Liver (tissue), 8 donors: ENCODE measurements at regions not wholly inside any gene's neighbourhood (a gene's known extent, or its start where the extent isn't known, plus 50 kb on each side); places are given as distances from the start of the nearest gene placed in this dataset.

Source experiments
- DNase-seq: peaks from one replicate; pipeline ENCODE4 v3.0.0-alpha.2; 2017; ENCODE audit warnings: low spot score
- H3K27ac ChIP-seq, 2 donors: one replicate each; pipeline ENCODE4 v1.7.0; 2013; ENCODE audit warnings: inconsistent platforms in 2 of 2, low read length in 2 of 2, control low read depth in 1 of 2, low read depth in 1 of 2, mild to moderate bottlenecking in 1 of 2
- H3K27me3 ChIP-seq, 4 donors: one replicate each; pipeline versions ENCODE4 v1.6.1 to v1.7.0; 2013; ENCODE audit warnings: low read length in 3 of 4, inconsistent platforms in 1 of 4, mild to moderate bottlenecking in 1 of 4, moderate library complexity in 1 of 4; ENCODE audit not compliant: control insufficient read depth in 4 of 4, insufficient read depth in 4 of 4
- H3K36me3 ChIP-seq, 4 donors: one replicate each; pipeline versions ENCODE4 v1.6.1 to v1.7.0; 2013; ENCODE audit warnings: low read length in 3 of 4, mild to moderate bottlenecking in 3 of 4, low read depth in 1 of 4, moderate library complexity in 1 of 4; ENCODE audit not compliant: control insufficient read depth in 4 of 4, insufficient read depth in 3 of 4
- H3K4me1 ChIP-seq, 4 donors: one replicate each; pipeline versions ENCODE4 v1.6.1 to v1.7.0; 2013; ENCODE audit warnings: low read length in 3 of 4, mild to moderate bottlenecking in 3 of 4, moderate library complexity in 1 of 4; ENCODE audit not compliant: control insufficient read depth in 4 of 4, insufficient read depth in 4 of 4
- H3K4me3 ChIP-seq, 3 donors: one replicate each; pipeline versions ENCODE4 v1.6.1 to v1.7.0; 2013; ENCODE audit warnings: low read length in 3 of 3, control low read depth in 1 of 3, low read depth in 1 of 3, mild to moderate bottlenecking in 1 of 3
- H3K9ac ChIP-seq, 2 donors: one replicate each; pipeline ENCODE4 v1.7.0; 2013; ENCODE audit warnings: low read length in 2 of 2, mild to moderate bottlenecking in 2 of 2, moderate library complexity in 2 of 2, control low read depth in 1 of 2, low read depth in 1 of 2
- H3K9me3 ChIP-seq, 4 donors: one replicate each; pipeline versions ENCODE4 v1.6.1 to v1.7.0; 2013; ENCODE audit warnings: low read length in 3 of 4; ENCODE audit not compliant: control insufficient read depth in 4 of 4
- ATF3 ChIP-seq: IDR thresholded peaks from 2 replicates; pipeline ENCODE4 v1.6.1; 2016; ENCODE audit warnings: antibody characterized with exemption
- CTCF ChIP-seq: fragments of 150-350 bp; IDR thresholded peaks from 2 replicates; pipeline ENCODE4 v1.5.1; 2017; ENCODE audit warnings: improper control_type of control experiment, low read depth, low read length; ENCODE audit not compliant: missing input control
- EGR1 ChIP-seq, 2 donors: IDR thresholded peaks; 2 replicates each; pipeline ENCODE4 v1.6.1; 2016 to 2018; ENCODE audit warnings: antibody characterized with exemption in 2 of 2, low read depth in 2 of 2
- FOXA1 ChIP-seq: IDR thresholded peaks from 2 replicates; pipeline ENCODE4 v1.6.1; 2016; ENCODE audit warnings: antibody characterized with exemption
- FOXA2 ChIP-seq: IDR thresholded peaks from 2 replicates; pipeline ENCODE4 v1.6.1; 2016; ENCODE audit warnings: antibody characterized with exemption
- GABPA ChIP-seq, 2 donors: IDR thresholded peaks in 1 of 2; conservative IDR thresholded peaks in 1 of 2; 2 replicates each; pipeline ENCODE4 v1.6.1; 2016; ENCODE audit warnings: antibody characterized with exemption in 2 of 2, mild to moderate bottlenecking in 1 of 2, moderate library complexity in 1 of 2
- HNF4A ChIP-seq, 2 donors: conservative IDR thresholded peaks; 2 replicates each; pipeline ENCODE4 v1.6.1; 2016; ENCODE audit warnings: antibody characterized with exemption in 2 of 2, mild to moderate bottlenecking in 2 of 2
- HNF4G ChIP-seq: IDR thresholded peaks from 2 replicates; pipeline ENCODE4 v1.6.1; 2016; ENCODE audit warnings: antibody characterized with exemption
- JUND ChIP-seq, 2 donors: IDR thresholded peaks; 2 replicates each; pipeline ENCODE4 v1.6.1; 2016; ENCODE audit warnings: antibody characterized with exemption in 2 of 2
- MAX ChIP-seq: IDR thresholded peaks from 2 replicates; pipeline ENCODE4 v1.6.1; 2016; ENCODE audit warnings: antibody characterized with exemption
- NR2F2 ChIP-seq: IDR thresholded peaks from 2 replicates; pipeline ENCODE4 v1.6.1; 2016; ENCODE audit warnings: antibody characterized with exemption
- RAD21 ChIP-seq, 2 donors: IDR thresholded peaks; 2 replicates each; pipeline ENCODE4 v1.6.1; 2016; ENCODE audit warnings: antibody characterized with exemption in 2 of 2, mild to moderate bottlenecking in 2 of 2
- REST ChIP-seq: IDR thresholded peaks from 2 replicates; pipeline ENCODE4 v1.6.1; 2016; ENCODE audit warnings: antibody characterized with exemption, mild to moderate bottlenecking
- RXRA ChIP-seq, 2 donors: IDR thresholded peaks; 2 replicates each; pipeline ENCODE4 v1.6.1; 2017 to 2018; ENCODE audit warnings: antibody characterized with exemption in 2 of 2, mild to moderate bottlenecking in 1 of 2
- SP1 ChIP-seq: IDR thresholded peaks from 2 replicates; pipeline ENCODE4 v1.6.1; 2018; ENCODE audit warnings: antibody characterized with exemption, mild to moderate bottlenecking
- TAF1 ChIP-seq: conservative IDR thresholded peaks from 2 replicates; pipeline ENCODE4 v1.6.1; 2016; ENCODE audit warnings: antibody characterized with exemption, mild to moderate bottlenecking
- YY1 ChIP-seq: IDR thresholded peaks from 2 replicates; pipeline ENCODE4 v1.6.1; 2016; ENCODE audit warnings: antibody characterized with exemption, mild to moderate bottlenecking
- ZBTB33 ChIP-seq: IDR thresholded peaks from 2 replicates; pipeline ENCODE4 v1.6.1; 2016; ENCODE audit warnings: antibody characterized with exemption
- WGBS: extraction: QIAGEN DNeasy Blood & Tissue Kit; methylation state at CpG from one replicate; pipeline ENCODE4 v1.1.7; 2013; 5-methylcytosine and 5-hydroxymethylcytosine counted together
- donor health status: healthy.
- donor health status: healthy.
- donor health status: healthy.
- donor health status: healthy.
- donor health status: healthy.

- H3K27ac ChIP-seq = no peak overlapping the region
- H3K36me3 ChIP-seq = no peaks in the 10 kb centered on the region
- TF ChIP-seq MAX = no peak
- no peak for TF ChIP-seq JUND (IDR thresholded peaks at IDR 0.05)
- no peak for TF ChIP-seq ATF3
- TF ChIP-seq TAF1 = no peak
- TF ChIP-seq GABPA (IDR thresholded peaks at IDR 0.05 in 1 of 2, conservative IDR thresholded peaks at IDR 0.05 in 1 of 2) = no peak
- no peak for TF ChIP-seq ZBTB33
- TF ChIP-seq NR2F2 = no peak
- no peak for TF ChIP-seq RXRA (IDR thresholded peaks at IDR 0.05)
- TF ChIP-seq HNF4G = no peak
- no peak for TF ChIP-seq EGR1 (IDR thresholded peaks at IDR 0.05; ENCODE audit: low read depth in 2 of 2)
- TF ChIP-seq HNF4A (conservative IDR thresholded peaks at IDR 0.05) = no peak
- no peak for TF ChIP-seq FOXA1
- no peak for TF ChIP-seq FOXA2
- TF ChIP-seq YY1 = no peak
- no peak for TF ChIP-seq SP1
- TF ChIP-seq CTCF = no peak
- H3K4me1 ChIP-seq = no peaks in the 10 kb centered on the region
- no peak for DNase-seq
- no peaks in the 10 kb centered on the region for H3K9me3 ChIP-seq
- no peak overlapping the region for H3K4me3 ChIP-seq
- peaks cover 0 to 2% (median 0%) of the 10 kb centered on the region in 4 donors for H3K27me3 ChIP-seq
- WGBS = 91% methylated on average over 2 of the region's 2 CpGs
- no peak overlapping the region for H3K9ac ChIP-seq
Observed at GRCh38 chr3:157652366-157652765, 149.2 kb upstream of the VEPH1 start.

GRCh38 chr3:157650699-157651098 lies 147.5 kb upstream of the VEPH1 start:
- Histone ChIP-seq H3K9me3 (no peaks in the 10 kb centered on the region), H3K4me1 (no peaks in the 10 kb centered on the region), H3K9ac (no peak overlapping the region), H3K4me3 (no peak overlapping the region), H3K27ac (no peak overlapping the region), H3K36me3 (no peaks in the 10 kb centered on the region), H3K27me3 (peaks cover 0 to 6% (median 0%) of the 10 kb centered on the region in 4 donors)
- DNase-seq = no peak
- TF ChIP-seq GABPA (IDR thresholded peaks at IDR 0.05 in 1 of 2, conservative IDR thresholded peaks at IDR 0.05 in 1 of 2) (no peak), HNF4A (conservative IDR thresholded peaks at IDR 0.05) (no peak), NR2F2 (no peak), MAX (no peak), CTCF (no peak), EGR1 (IDR thresholded peaks at IDR 0.05; ENCODE audit: low read depth in 2 of 2) (no peak), HNF4G (no peak), RAD21 (IDR thresholded peaks at IDR 0.05) (no peak), FOXA1 (no peak), JUND (IDR thresholded peaks at IDR 0.05) (no peak), YY1 (no peak), ATF3 (no peak), REST (no peak), RXRA (IDR thresholded peaks at IDR 0.05) (no peak)
- 77% methylated on average over 1 of the region's 1 CpG for WGBS
